Hepatocyte (in vitro differentiated cells): ENCODE measurements at regions not wholly inside any gene's neighbourhood (a gene's known extent, or its start where the extent isn't known, plus 50 kb on each side); places are given as distances from the start of the nearest gene placed in this dataset.

Experiments
- DNase-seq: peaks from one replicate; pipeline ENCODE4 v3.0.0-alpha.2; 2016; ENCODE audit warnings: low spot score
- H2AFZ ChIP-seq: fragments of 200-600 bp; sonication (generic); 2 replicates; pipeline ENCODE4 v1.6.0; 2016; ENCODE audit warnings: antibody characterized with exemption, mild to moderate bottlenecking
- H3K27ac ChIP-seq: fragments of 200-600 bp; sonication (generic); 2 replicates; pipeline ENCODE4 v1.5.1; 2016; ENCODE audit warnings: mild to moderate bottlenecking
- H3K27me3 ChIP-seq: fragments of 200-600 bp; sonication (generic); 2 replicates; pipeline ENCODE4 v1.6.1; 2016
- H3K36me3 ChIP-seq: fragments of 200-600 bp; sonication (generic); replicated peaks from 2 replicates; pipeline ENCODE4 v1.5.1; 2016; ENCODE audit warnings: low read depth; ENCODE audit not compliant: insufficient read depth
- H3K4me1 ChIP-seq: fragments of 200-600 bp; sonication (generic); 2 replicates; pipeline ENCODE4 v1.5.1; 2016; ENCODE audit warnings: mild to moderate bottlenecking, moderate library complexity; ENCODE audit not compliant: insufficient read depth
- H3K4me2 ChIP-seq: fragments of 200-600 bp; sonication (generic); 2 replicates; pipeline ENCODE4 v1.6.0; 2016
- H3K4me3 ChIP-seq: fragments of 200-600 bp; sonication (generic); 2 replicates; pipeline ENCODE4 v1.5.1; 2016; ENCODE audit warnings: mild to moderate bottlenecking
- H3K79me2 ChIP-seq: fragments of 200-600 bp; sonication (generic); 2 replicates; pipeline ENCODE4 v1.6.0; 2017; ENCODE audit warnings: mild to moderate bottlenecking
- H3K9me2 ChIP-seq: fragments of 200-600 bp; sonication (generic); replicated peaks from 2 replicates; pipeline ENCODE4 v1.6.0; 2017; ENCODE audit warnings: mild to moderate bottlenecking; ENCODE audit not compliant: insufficient read depth
- H3K9me3 ChIP-seq: fragments of 200-600 bp; sonication (generic); 2 replicates; pipeline ENCODE4 v1.5.1; 2016; ENCODE audit warnings: low read depth, mild to moderate bottlenecking
- H4K20me1 ChIP-seq: fragments of 200-600 bp; sonication (generic); 2 replicates; pipeline ENCODE4 v1.6.0; 2016; ENCODE audit warnings: mild to moderate bottlenecking; ENCODE audit not compliant: insufficient read depth, poor library complexity, severe bottlenecking
- CTCF ChIP-seq: fragments of 200-600 bp; sonication (generic); IDR thresholded peaks from 2 replicates; pipeline ENCODE4 v1.5.1; 2016; ENCODE audit warnings: antibody characterized with exemption, mild to moderate bottlenecking; ENCODE audit not compliant: poor library complexity
- EZH2 ChIP-seq: fragments of 200-600 bp; sonication (generic); IDR thresholded peaks from 2 replicates; pipeline ENCODE4 v1.6.1; 2016; ENCODE audit warnings: antibody characterized with exemption, mild to moderate bottlenecking, borderline replicate concordance
- EZH2phosphoT487 ChIP-seq: fragments of 200-600 bp; sonication (generic); IDR thresholded peaks from one replicate; pipeline ENCODE4 v1.6.1; 2018; ENCODE audit warnings: antibody characterized with exemption, mild to moderate bottlenecking, low read depth, moderate library complexity; ENCODE audit not compliant: unreplicated experiment, severe bottlenecking
- WGBS: methylation state at CpG from one replicate; pipeline ENCODE4 v1.1.6; 2016; ENCODE audit warnings: low lambda C conversion rate; ENCODE audit errors: missing lambda C conversion rate; 5-methylcytosine and 5-hydroxymethylcytosine counted together

DNA sequence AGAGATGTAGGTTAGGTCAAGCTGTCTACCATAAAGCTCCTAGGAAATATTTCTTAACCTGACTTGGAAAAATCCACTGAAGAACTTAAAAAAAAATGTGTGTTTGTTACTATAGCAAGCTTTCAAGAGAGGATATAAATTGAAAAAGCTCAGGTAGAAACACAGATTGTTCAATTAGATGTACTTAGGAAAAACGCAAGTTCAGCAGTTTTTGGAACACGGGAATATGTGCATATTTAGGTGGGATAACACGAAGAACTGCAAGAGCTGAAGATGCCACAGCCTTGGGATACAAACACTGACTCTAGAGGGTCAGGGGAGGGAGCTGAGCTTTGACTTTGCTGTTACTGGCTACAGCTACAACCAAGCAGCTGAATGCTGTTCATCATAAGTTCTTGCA, 77.8 kb upstream of the FSHB start:
- WGBS, result 90% methylated on average over 3 of the region's 3 CpGs
- Histone ChIP-seq H3K27me3 (no peaks in the 10 kb centered on the region), H2AFZ (no peak overlapping the region), H3K27ac (no peak overlapping the region), H3K9me3 (no peaks in the 10 kb centered on the region), H3K36me3 (no peaks in the 10 kb centered on the region), H3K4me2 (no peak overlapping the region), H3K79me2 (no peaks in the 10 kb centered on the region), H3K9me2 (no peaks in the 10 kb centered on the region), H4K20me1 (no peaks in the 10 kb centered on the region), H3K4me1 (no peaks in the 10 kb centered on the region), H3K4me3 (no peak overlapping the region)
- TF ChIP-seq CTCF, result no peak
- no peak for TF ChIP-seq EZH2
- no peak for DNase-seq

- Histone ChIP-seq H2AFZ (no peak overlapping the region), H3K9me2 (no peaks in the 10 kb centered on the region), H3K9me3 (no peaks in the 10 kb centered on the region), H3K4me2 (no peak overlapping the region), H3K79me2 (no peaks in the 10 kb centered on the region), H3K4me1 (no peaks in the 10 kb centered on the region), H3K36me3 (no peaks in the 10 kb centered on the region), H4K20me1 (no peaks in the 10 kb centered on the region), H3K27ac (no peak overlapping the region), H3K27me3 (no peaks in the 10 kb centered on the region), H3K4me3 (no peak overlapping the region)
- WGBS, result 77% methylated on average over 2 of the region's 2 CpGs
- no peak for DNase-seq
- no peak for TF ChIP-seq EZH2phosphoT487
- no peak for TF ChIP-seq CTCF
- no peak for TF ChIP-seq EZH2
These were observed 75.4 kb upstream of the FSHB start for GRCh38 chr11:30155428-30155827.

DNA sequence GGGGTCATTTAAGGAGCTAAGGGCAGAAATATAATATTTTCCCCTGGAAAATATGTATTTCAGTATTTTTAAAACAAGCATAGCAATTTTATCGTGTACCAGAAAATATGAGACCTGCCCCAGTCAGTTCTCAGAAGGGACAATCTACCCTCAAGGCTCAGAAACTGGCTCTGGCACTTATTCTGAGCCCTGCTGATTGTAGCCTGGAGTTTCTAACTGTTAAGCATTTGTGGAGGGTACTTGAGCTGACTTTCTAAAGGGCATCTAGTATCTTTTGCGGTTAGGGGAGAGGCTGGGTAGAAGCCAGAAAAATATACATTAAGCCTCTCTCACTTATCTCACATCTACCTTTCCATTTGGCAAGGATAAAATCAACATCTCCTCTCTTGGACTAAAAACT, 71.3 kb upstream of the FSHB start:
- Histone ChIP-seq H3K4me3 (no peak overlapping the region), H3K27ac (no peak overlapping the region), H3K27me3 (no peaks in the 10 kb centered on the region), H3K36me3 (no peaks in the 10 kb centered on the region), H3K4me2 (no peak overlapping the region), H4K20me1 (no peaks in the 10 kb centered on the region), H3K9me3 (no peaks in the 10 kb centered on the region), H3K9me2 (no peaks in the 10 kb centered on the region), H3K79me2 (no peaks in the 10 kb centered on the region), H2AFZ (no peak overlapping the region), H3K4me1 (no peaks in the 10 kb centered on the region)
- 84% methylated on average over 2 of the region's 2 CpGs for WGBS
- TF ChIP-seq EZH2, result no peak
- no peak for TF ChIP-seq EZH2phosphoT487
- DNase-seq, result no peak

- Histone ChIP-seq H3K4me2 (no peak overlapping the region), H3K4me3 (no peak overlapping the region), H3K9me2 (no peaks in the 10 kb centered on the region), H3K4me1 (no peaks in the 10 kb centered on the region), H3K27me3 (no peaks in the 10 kb centered on the region), H3K9me3 (no peaks in the 10 kb centered on the region), H3K79me2 (no peaks in the 10 kb centered on the region), H4K20me1 (no peaks in the 10 kb centered on the region), H3K27ac (no peak overlapping the region), H3K36me3 (no peaks in the 10 kb centered on the region), H2AFZ (no peak overlapping the region)
- 85% methylated on average over 3 of the region's 3 CpGs for WGBS
- DNase-seq, result no peak
- TF ChIP-seq EZH2, result no peak
- no peak for TF ChIP-seq CTCF
- no peak for TF ChIP-seq EZH2phosphoT487
These were observed 65.2 kb upstream of the FSHB start for GRCh38 chr11:30165652-30166051.
